Fibroblast of the aortic adventitia (primary cell): ENCODE measurements at regions not wholly inside any gene's neighbourhood (a gene's known extent, or its start where the extent isn't known, plus 50 kb on each side); places are given as distances from the start of the nearest gene placed in this dataset.

Source experiments
- DNase-seq: peaks from one replicate; pipeline ENCODE4 v3.0.0-alpha.2; 2010; ENCODE audit warnings: low read depth
- H3K4me3 ChIP-seq: 2 replicates; pipeline ENCODE4 v1.5.1; 2011; ENCODE audit warnings: low read depth, mild to moderate bottlenecking, control low read depth, low read length, moderate library complexity
- CTCF ChIP-seq: IDR thresholded peaks from 2 replicates; pipeline ENCODE4 v1.5.1; 2011; ENCODE audit warnings: mild to moderate bottlenecking, low read length, control low read depth, inconsistent platforms; ENCODE audit not compliant: insufficient read depth

- TF ChIP-seq CTCF = no peak
- H3K4me3 ChIP-seq = no peak overlapping the region
- no peak for DNase-seq
These were observed 213.1 kb downstream of the CXCL12 start for GRCh38 chr10:44171765-44172164.

- DNase-seq = no peak
- TF ChIP-seq CTCF = no peak
- no peak overlapping the region for H3K4me3 ChIP-seq
These were observed 216.4 kb downstream of the CXCL12 start for GRCh38 chr10:44168478-44168877.

- no peak for TF ChIP-seq CTCF
- no peak overlapping the region for H3K4me3 ChIP-seq
- DNase-seq = no peak
These were observed 217.1 kb downstream of the CXCL12 start for GRCh38 chr10:44167752-44168151.

GRCh38 chr10:44166441-44166840 is 218.5 kb downstream of the CXCL12 start:
- TF ChIP-seq CTCF = no peak

GRCh38 chr10:44164251-44164956 is 220.5 kb downstream of the CXCL12 start:
- H3K4me3 ChIP-seq = no peak overlapping the region
- no peak for TF ChIP-seq CTCF
- DNase-seq = peak; percentile 9

More at GRCh38 chr10:44166441-44166840, 218.5 kb downstream of the CXCL12 start:
- no peak overlapping the region for H3K4me3 ChIP-seq
- no peak for DNase-seq

GRCh38 chr10:44161184-44161583 is 223.7 kb downstream of the CXCL12 start:
- TF ChIP-seq CTCF = no peak
- H3K4me3 ChIP-seq = no peak overlapping the region
- DNase-seq = no peak

GRCh38 chr10:44157574-44157973 is 227.3 kb downstream of the CXCL12 start:
- TF ChIP-seq CTCF = no peak
- no peak overlapping the region for H3K4me3 ChIP-seq

More at GRCh38 chr10:44157574-44157973, 227.3 kb downstream of the CXCL12 start:
- DNase-seq = no peak
